Chondrocyte (in vitro differentiated cells): ENCODE measurements at regions not wholly inside any gene's neighbourhood (a gene's known extent, or its start where the extent isn't known, plus 50 kb on each side); places are given as distances from the start of the nearest gene placed in this dataset.

ENCODE experiments used
- DNase-seq: peaks from one replicate; pipeline ENCODE4 v3.0.0; 2021; ENCODE audit warnings: mixed read lengths, low spot score
- H3K27ac Mint-ChIP-seq: one replicate; pipeline ENCODE4 v1.8.0; 2021; ENCODE audit warnings: mild to moderate bottlenecking, moderate library complexity, mixed read lengths; ENCODE audit not compliant: unreplicated experiment
- H3K27me3 Mint-ChIP-seq: 2 replicates; pipeline ENCODE4 v1.8.0; 2021; ENCODE audit warnings: low read depth, mixed read lengths
- H3K36me3 Mint-ChIP-seq: 2 replicates; pipeline ENCODE4 v1.8.0; 2021; ENCODE audit warnings: low read depth, mixed read lengths
- H3K4me1 Mint-ChIP-seq: 2 replicates; pipeline ENCODE4 v1.8.0; 2021; ENCODE audit warnings: low read depth, mild to moderate bottlenecking, mixed read lengths
- H3K4me3 Mint-ChIP-seq: one replicate; pipeline ENCODE4 v1.8.0; 2021; ENCODE audit warnings: mild to moderate bottlenecking, moderate library complexity, mixed read lengths; ENCODE audit not compliant: unreplicated experiment
- H3K9me3 Mint-ChIP-seq: 2 replicates; pipeline ENCODE4 v1.8.0; 2021; ENCODE audit warnings: low read depth, mixed read lengths
- CTCF ChIP-seq: fragments of 200-600 bp; sonication (generic); IDR thresholded peaks from 2 replicates; pipeline ENCODE4 v1.5.0; 2021; ENCODE audit warnings: antibody characterized with exemption, mild to moderate bottlenecking, moderate library complexity

DNA sequence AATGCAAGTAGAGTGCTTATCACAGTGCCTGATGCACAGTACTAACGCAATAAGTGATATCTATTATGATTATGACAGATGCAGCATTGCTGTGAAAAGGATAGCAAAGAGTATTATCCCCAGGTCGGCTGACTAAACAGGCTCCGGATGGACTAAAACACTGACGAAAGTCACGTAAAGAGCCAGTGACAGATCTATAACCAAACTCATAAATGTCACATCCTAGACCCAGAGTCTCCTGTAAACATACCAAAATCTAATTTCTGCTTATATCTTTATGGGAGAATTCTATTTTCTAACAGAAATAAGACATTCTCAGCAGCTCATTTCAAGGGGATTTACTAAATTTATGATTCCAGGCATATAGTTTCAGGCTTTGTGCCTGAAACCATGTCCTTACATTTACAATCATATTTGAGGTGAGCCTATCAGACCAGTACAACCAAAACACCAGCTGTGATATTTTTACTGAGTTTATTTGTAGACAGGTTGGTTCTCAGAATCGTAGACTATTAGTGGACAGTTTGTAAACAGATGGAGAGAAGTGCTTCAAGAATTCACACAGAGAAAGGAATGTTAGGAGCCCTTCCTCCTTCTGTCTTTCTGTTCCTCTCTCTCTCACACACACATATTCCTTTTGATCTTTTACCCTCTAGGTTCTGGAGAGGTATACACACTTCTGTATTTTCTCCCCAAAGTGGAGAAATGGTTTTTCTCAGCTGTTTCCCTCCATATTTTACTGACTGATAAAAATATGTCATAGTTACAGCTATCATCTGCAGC is 52.4 kb upstream of the WDR26 start:
- Mint-ChIP-seq H3K27me3 (no peaks in the 10 kb centered on the region), H3K27ac (no peak overlapping the region), H3K36me3 (peaks cover 5% of the 10 kb centered on the region), H3K9me3 (peaks cover 9% of the 10 kb centered on the region), H3K4me1 (peaks cover 7% of the 10 kb centered on the region), H3K4me3 (no peak overlapping the region)
- DNase-seq, result no peak
- no peak for TF ChIP-seq CTCF

GRCh38 chr1:224488806-224489499 is 54.4 kb upstream of the WDR26 start:
- no peak overlapping the region for H3K27ac Mint-ChIP-seq
- H3K4me1 Mint-ChIP-seq, result peaks cover 7% of the 10 kb centered on the region
- peaks cover 9% of the 10 kb centered on the region for H3K9me3 Mint-ChIP-seq
- H3K36me3 Mint-ChIP-seq, result peaks cover 5% of the 10 kb centered on the region
- no peak for TF ChIP-seq CTCF
- H3K27me3 Mint-ChIP-seq, result no peaks in the 10 kb centered on the region
- DNase-seq, result no peak
- H3K4me3 Mint-ChIP-seq, result no peak overlapping the region

- Mint-ChIP-seq H3K27ac (no peak overlapping the region), H3K4me3 (no peak overlapping the region), H3K27me3 (no peaks in the 10 kb centered on the region), H3K4me1 (peaks cover 7% of the 10 kb centered on the region), H3K36me3 (peaks cover 5% of the 10 kb centered on the region), H3K9me3 (peaks cover 9% of the 10 kb centered on the region)
- DNase-seq, result no peak
- TF ChIP-seq CTCF, result no peak
These were observed 55.2 kb upstream of the WDR26 start for GRCh38 chr1:224489534-224490365.

DNA sequence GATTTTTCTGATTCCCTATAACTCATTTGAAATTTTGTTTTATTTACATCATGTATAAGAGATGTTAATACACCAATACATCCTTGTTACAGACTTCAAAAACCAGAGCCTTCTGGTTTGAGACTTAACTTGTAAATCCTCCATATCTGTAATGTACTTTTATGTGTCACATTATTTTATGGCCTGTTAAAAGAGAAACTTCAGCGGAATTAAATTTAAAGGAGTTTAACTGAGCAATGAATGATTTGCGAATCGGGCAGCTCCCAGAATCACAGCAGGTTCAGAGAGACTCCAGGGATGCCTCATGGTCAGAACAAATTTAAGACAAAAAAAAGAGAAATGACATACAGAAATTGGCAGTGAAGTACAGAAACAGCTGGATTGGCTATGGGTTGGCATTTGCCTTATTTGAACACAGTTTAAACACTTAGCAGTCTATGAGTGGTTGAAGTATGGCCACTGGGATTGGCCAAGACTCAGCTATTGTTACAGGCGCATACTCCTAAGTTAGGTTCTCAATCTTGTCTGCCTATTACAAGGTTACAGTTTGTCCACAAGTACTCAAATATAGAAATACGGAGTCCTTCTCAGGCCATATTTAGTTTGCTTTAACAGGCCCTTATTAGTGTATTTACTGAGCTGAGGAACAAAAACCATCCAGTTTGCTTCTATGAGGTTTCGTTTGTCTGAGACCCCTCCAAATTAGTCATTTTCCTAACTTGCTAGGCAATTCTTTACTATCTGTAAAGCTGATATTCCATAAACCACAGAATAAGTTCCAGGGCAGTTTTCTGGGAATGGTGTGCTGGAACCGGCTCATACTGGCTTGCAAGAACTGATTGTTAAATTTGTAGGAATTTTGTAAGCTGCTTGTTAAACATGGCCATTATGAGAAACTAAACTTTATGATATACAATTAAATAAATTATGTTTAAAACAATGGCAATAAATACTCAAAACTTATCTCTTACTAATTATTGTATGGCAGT is 56.2 kb upstream of the WDR26 start:
- Mint-ChIP-seq H3K9me3 (peaks cover 9% of the 10 kb centered on the region), H3K36me3 (peaks cover 5% of the 10 kb centered on the region), H3K4me3 (no peak overlapping the region), H3K27ac (no peak overlapping the region), H3K4me1 (peaks cover 7% of the 10 kb centered on the region), H3K27me3 (no peaks in the 10 kb centered on the region)
- no peak for DNase-seq
- no peak for TF ChIP-seq CTCF
